ENCODE measurements at regions not wholly inside any gene's neighbourhood (a gene's known extent, or its start where the extent isn't known, plus 50 kb on each side); places are given as distances from the start of the nearest gene placed in this dataset.
A peak's percentile ranks its signal among the peaks of the same experiment; 100 is the strongest.

DNA sequence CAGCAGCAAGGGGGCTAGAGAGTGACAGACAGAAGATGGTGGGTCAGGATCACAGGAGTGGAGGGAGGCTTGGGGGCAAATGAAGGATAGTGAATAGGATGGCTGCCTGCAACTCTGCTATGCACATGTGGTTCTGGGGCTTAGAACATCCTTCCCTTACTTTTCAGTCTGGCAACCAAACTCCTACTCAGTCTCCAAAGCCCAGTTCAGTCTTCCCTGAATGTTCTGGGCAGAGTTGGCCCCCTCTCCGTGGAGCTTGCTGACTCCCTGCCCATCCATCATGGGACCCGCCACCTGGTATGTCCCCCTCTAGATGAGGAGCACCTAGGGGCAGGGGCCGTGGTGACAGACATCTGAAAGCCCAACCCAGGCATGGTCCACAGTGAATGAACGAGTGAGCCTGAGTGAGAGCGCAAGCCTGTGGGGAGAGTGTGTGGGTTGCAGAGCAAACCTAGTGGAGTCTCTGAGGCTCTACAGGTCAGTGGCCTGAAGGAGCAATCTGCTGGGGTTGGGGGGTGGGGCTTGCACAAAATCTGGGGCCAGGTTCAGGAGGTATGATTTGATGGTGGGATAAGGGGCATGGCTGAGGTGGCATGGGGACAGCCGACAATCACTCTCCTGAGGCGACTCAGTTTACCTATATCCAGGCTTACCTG lies 180.6 kb downstream of the FGF18 start:
- no peak overlapping the region for H3K4me3 ChIP-seq (ENCODE audit: low read depth, low read length)
- TF ChIP-seq, protein P1, sequence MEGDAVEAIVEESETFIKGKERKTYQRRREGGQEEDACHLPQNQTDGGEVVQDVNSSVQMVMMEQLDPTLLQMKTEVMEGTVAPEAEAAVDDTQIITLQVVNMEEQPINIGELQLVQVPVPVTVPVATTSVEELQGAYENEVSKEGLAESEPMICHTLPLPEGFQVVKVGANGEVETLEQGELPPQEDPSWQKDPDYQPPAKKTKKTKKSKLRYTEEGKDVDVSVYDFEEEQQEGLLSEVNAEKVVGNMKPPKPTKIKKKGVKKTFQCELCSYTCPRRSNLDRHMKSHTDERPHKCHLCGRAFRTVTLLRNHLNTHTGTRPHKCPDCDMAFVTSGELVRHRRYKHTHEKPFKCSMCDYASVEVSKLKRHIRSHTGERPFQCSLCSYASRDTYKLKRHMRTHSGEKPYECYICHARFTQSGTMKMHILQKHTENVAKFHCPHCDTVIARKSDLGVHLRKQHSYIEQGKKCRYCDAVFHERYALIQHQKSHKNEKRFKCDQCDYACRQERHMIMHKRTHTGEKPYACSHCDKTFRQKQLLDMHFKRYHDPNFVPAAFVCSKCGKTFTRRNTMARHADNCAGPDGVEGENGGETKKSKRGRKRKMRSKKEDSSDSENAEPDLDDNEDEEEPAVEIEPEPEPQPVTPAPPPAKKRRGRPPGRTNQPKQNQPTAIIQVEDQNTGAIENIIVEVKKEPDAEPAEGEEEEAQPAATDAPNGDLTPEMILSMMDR (conservative IDR thresholded peaks at IDR 0.05; ENCODE audit: low read depth, low read length), result no peak
- no peak for DNase-seq (ENCODE audit: low read depth)

DNA sequence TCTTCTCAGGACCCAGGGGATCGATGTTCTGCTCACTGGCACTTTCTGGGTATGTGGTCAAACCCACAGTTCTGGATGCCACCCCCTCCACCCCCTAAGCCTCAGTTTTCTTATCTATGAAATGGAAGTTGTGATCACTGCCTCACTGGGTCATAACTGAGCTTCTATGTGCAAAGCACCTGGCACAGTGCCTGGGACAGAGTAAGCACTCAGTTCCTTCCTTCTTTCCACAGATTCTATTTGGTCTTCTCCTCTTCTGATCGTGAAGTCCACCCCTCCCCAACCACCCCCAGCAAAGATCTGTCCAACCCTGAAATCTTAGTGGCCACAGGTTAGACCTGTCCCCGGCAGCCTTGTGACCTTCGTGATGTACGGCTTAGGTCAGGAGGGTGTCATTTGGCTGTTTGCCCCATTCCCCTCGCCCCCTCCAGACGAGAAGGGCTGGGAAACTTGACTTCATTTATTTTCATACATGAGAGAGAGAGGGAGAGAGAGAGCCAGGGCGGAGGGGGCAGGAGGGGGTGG lies 181.4 kb downstream of the FGF18 start:
- TF ChIP-seq, protein P1 (conservative IDR thresholded peaks at IDR 0.05; ENCODE audit: low read depth, low read length), result no peak
- no peak overlapping the region for H3K4me3 ChIP-seq (ENCODE audit: low read depth, low read length)
- DNase-seq (ENCODE audit: low read depth), result peak; percentile 31

DNA sequence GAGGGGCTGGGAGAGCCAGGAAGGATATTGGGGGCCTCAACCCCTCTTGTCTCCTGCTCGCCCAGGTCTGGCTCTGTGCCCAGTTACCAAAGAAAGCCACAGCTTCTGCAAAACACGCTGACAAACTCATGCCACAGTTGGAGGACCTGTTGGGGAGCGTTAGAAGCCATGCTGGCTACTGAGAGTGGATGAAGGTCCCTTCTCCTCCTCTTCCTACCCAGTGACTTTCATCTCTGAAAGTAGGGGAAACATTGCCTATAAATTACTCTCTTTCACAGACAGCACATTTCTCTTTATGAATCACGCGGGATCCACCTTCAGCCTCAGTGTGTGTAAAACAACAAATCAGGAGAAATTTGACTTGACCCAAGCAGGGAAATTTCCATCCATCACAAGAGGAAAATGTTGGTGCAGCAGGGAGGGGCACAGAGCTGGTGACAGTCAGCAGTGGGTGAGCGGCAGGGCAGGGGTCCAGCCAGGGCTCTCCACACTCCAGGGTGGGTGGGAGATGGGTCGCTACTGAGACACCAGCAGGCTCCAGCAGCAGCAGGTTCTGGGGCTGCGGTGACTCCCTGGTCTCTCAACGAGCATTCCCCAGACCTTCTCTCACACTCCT lies 181.9 kb downstream of the FGF18 start:
- no peak for DNase-seq (ENCODE audit: low read depth)
- TF ChIP-seq, protein P1 (conservative IDR thresholded peaks at IDR 0.05; ENCODE audit: low read depth, low read length), result no peak
- H3K4me3 ChIP-seq (ENCODE audit: low read depth, low read length), result no peak overlapping the region

DNA sequence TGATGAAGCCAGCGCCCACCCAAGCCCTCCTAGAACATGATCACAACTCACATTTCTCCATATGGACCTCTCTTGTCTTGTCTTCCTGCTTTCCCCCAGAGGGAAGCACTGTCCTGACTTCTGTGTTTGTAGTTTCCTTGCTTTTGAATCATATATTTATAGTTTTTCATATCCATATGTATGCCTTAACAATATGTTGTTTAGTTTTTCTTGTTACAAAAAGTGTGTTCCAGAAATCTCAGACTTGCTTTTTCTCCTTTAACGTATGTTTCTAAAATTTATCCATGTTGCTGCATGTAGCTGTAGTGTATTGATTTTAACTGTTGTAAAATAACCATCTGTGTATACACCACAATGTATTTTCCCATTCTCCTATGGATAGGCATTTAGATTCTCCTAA lies 182.0 kb upstream of the SMIM23 start:
- H3K4me3 ChIP-seq (ENCODE audit: low read depth, low read length), result no peak overlapping the region
- DNase-seq (ENCODE audit: low read depth), result no peak
- TF ChIP-seq, protein P1 (conservative IDR thresholded peaks at IDR 0.05; ENCODE audit: low read depth, low read length), result no peak

DNA sequence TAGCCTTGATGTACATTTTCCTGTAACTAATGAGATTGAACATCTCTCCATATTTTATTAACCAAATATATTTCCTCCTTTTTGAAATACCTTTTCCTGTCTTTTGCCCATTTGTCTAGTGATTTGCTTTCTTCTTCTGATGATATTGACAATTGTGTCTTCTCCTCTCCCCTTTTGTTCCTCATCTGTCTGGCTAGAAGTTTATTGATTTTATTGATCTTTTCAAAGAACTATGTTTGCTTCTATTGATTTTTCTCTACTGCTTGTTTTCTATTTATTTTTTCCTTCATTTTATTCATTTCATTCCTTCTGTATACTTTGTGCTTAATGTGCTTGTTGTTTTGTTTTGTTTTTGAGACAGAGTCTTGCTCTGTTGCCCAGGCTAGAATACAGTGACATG lies 181.4 kb upstream of the SMIM23 start:
- DNase-seq (ENCODE audit: low read depth), result no peak
- no peak overlapping the region for H3K4me3 ChIP-seq (ENCODE audit: low read depth, low read length)
- TF ChIP-seq, protein P1 (conservative IDR thresholded peaks at IDR 0.05; ENCODE audit: low read depth, low read length), result no peak

DNA sequence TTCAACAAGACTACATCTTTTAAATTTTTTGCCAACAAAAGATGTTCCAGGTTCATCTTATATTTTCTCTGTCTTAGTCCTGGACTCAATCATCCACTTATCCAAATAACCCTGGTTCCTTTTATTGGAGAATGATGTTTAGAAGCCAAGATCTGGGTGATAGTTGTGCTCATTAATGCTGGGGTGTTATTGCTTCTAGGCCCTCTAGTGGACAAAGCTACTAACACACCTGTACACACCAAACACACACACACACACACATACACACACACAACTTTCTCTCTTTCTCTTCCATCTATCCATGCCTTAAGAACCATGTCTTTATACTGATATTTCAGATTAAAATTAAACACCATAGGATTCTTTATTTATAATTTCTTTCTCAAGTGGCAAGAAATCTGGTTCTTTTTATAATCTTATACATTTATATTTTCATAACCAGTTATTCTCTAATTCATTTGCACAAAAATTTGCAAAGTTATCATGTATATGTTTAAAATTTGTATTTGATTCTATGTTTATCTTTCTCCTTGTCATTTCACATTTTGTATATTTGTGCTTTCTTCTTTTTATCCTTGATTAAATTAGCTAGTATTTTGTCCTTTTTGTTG lies 179.1 kb upstream of the SMIM23 start:
- H3K4me3 ChIP-seq (ENCODE audit: low read depth, low read length), result no peak overlapping the region
- TF ChIP-seq, protein P1 (conservative IDR thresholded peaks at IDR 0.05; ENCODE audit: low read depth, low read length), result peak; percentile 53
- DNase-seq (ENCODE audit: low read depth), result peak; percentile 25
